ENCODE measurements at regions not wholly inside any gene's neighbourhood (a gene's known extent, or its start where the extent isn't known, plus 50 kb on each side); places are given as distances from the start of the nearest gene placed in this dataset.

- TF ChIP-seq CTCF (IDR thresholded peaks at IDR 0.05; ENCODE audit: low read length) (no peak), EZH2 (IDR thresholded peaks at IDR 0.05; ENCODE audit: borderline replicate concordance, low read length) (no peak)
Measured at GRCh38 chr5:36765876-36766275, 110.7 kb upstream of the NIPBL start.
